OCI-LY3 (cell line): ENCODE measurements at regions not wholly inside any gene's neighbourhood (a gene's known extent, or its start where the extent isn't known, plus 50 kb on each side); places are given as distances from the start of the nearest gene placed in this dataset.

Experiments used
- CTCF ChIP-seq: fragments of 200-600, 300-600 bp; sonication (generic); IDR thresholded peaks from 2 replicates; pipeline ENCODE4 v1.5.1; 2014; ENCODE audit warnings: antibody characterized with exemption, low read length, low read depth
- EZH2phosphoT487 ChIP-seq: fragments of 200-600 bp; shearing (Covaris generic); IDR thresholded peaks from 2 replicates; pipeline ENCODE4 v1.6.1; 2018; ENCODE audit warnings: antibody characterized with exemption, mixed run types, low read depth

- TF ChIP-seq CTCF = no peak
- no peak for TF ChIP-seq EZH2phosphoT487
Measured at GRCh38 chr3:189490337-189490736, 140.9 kb upstream of the TP63 start.
